Heart right ventricle (tissue), 16 donors: ENCODE measurements at regions not wholly inside any gene's neighbourhood (a gene's known extent, or its start where the extent isn't known, plus 50 kb on each side); places are given as distances from the start of the nearest gene placed in this dataset.
A peak's percentile ranks its signal among the peaks of the same experiment; 100 is the strongest.

ENCODE experiments used
- ATAC-seq, 8 donors: fragments of 200-7000 bp; cut with Tn5 transposase; one replicate each; pipeline ENCODE4 v1.9.1; 2020; ENCODE audit warnings: mild to moderate bottlenecking in 8 of 8, moderate library complexity in 8 of 8, moderate number of reproducible peaks in 1 of 8
- DNase-seq, 2 donors: peaks; one replicate each; pipeline ENCODE4 v3.0.0-alpha.2; 2020
- H3K27ac ChIP-seq, 10 donors: fragments of 200-600 bp; sonication (generic) in 2 of 10; one replicate each; pipeline versions ENCODE4 v1.5.0 to v1.8.0; 2020 to 2022; ENCODE audit warnings: mild to moderate bottlenecking in 3 of 10
- H3K27me3 ChIP-seq, 7 donors: fragments of 200-600 bp; one replicate each; pipeline ENCODE4 v1.8.0; 2021 to 2022; ENCODE audit warnings: mild to moderate bottlenecking in 2 of 7
- H3K36me3 ChIP-seq, 9 donors: fragments of 200-600 bp; sonication (generic) in 1 of 9; one replicate each; pipeline versions ENCODE4 v1.5.0 to v1.8.0; 2020 to 2022; ENCODE audit warnings: mild to moderate bottlenecking in 2 of 9
- H3K4me1 ChIP-seq, 9 donors: fragments of 200-600 bp; sonication (generic) in 1 of 9; one replicate each; pipeline versions ENCODE4 v1.5.0 to v1.8.0; 2020 to 2022; ENCODE audit warnings: mild to moderate bottlenecking in 4 of 9
- H3K4me3 ChIP-seq, 10 donors: fragments of 200-600 bp; sonication (generic) in 2 of 10; one replicate each; pipeline versions ENCODE4 v1.5.0 to v1.8.0; 2020 to 2022; ENCODE audit warnings: mild to moderate bottlenecking in 7 of 10, moderate library complexity in 2 of 10
- H3K9me3 ChIP-seq, 11 donors: fragments of 200-600 bp in 10 of 11; sonication (generic) in 2 of 11; one replicate each; pipeline versions ENCODE4 v1.5.0 to v1.8.0; 2013 to 2022; ENCODE audit warnings: mild to moderate bottlenecking in 2 of 11, control low read depth in 1 of 11, moderate library complexity in 1 of 11
- WGBS, 2 donors: extraction: QIAGEN DNeasy Blood & Tissue Kit; methylation state at CpG; one replicate each; pipeline ENCODE4 v1.1.7; 2013; ENCODE audit warnings: inconsistent platforms in 1 of 2; 5-methylcytosine and 5-hydroxymethylcytosine counted together
- intact Hi-C, 10 donors: fragments of 100-400 bp; cut with DNase I; formaldehyde crosslinking; loops; one replicate each; pipeline versions ENCODE4 v1.11.1 to v1.14.2; 2022
- TF ChIP-seq, protein P1 (sequence below), 9 donors: fragments of 200-600 bp; sonication (generic) in 2 of 9; IDR thresholded peaks; one replicate each; pipeline versions ENCODE4 v1.5.0 to v1.8.0; 2021 to 2022; ENCODE audit warnings: antibody characterized with exemption in 9 of 9, mild to moderate bottlenecking in 5 of 9, moderate library complexity in 1 of 9
- donor health status: Arrhythmogenic right ventricular cardiomyopathy.
- donor health status: ischemic (EF 13 %, LVEDD 7.1; RV severe dilation, severe dysfunction).
- donor health status: healthy with polysubstance abuse.
- donor health status: DM: no; HTN: yes; CAD: no.
- donor health status: DM: no; HTN: no; CAD: no.
- donor health status: ischemic (EF 25% LVEDD 6.9; RV normal size, moderate dysfunction).
- donor health status: ischemic (EF 25% LVEDD 5.7; RV mildly dilated, moderate dysfunction).
- donor health status: healthy.
- donor health status: DM: yes; HTN: yes; CAD: no.
- donor health status: Ischemic cardiomyopathy.
- donor health status: ischemic (EF 35%, LVEDD 5.7; RV mildly dilated, moderate dysfunction).
- donor health status: nonischemic (EF 11% LVEDD 7.7; RV severe dilation, severe dysfunction).
- donor health status: DM: yes; HTN: yes; CAD: no.
- donor health status: PGD.
- donor health status: ischemic (EF 29% LVEDD 5.4; RV normal size, mild dysfunction).
- donor health status: nonischemic (EF 23%, LVEDD 6.1; RV moderate dilation, normal function).

DNA sequence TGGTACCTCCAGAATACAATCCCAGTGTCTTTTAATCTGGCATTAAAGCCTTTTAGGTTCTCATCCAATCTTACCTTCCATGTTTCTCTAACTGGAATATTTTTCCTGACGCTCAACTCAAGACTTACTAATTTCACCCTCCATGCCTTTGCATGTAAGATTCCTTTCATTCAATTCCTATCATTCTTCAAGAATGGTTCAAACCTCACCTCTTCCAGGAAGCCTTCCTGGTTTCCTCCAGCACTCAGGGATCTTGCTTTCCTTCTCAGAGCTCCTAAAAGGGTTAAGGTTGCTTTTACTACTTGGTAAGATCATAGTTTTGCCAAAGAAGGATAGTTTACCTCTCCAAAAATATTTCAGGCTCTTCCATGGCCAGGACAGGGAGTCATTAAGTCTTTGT is 91.2 kb upstream of the CACNA1E start:
- TF ChIP-seq, protein P1, sequence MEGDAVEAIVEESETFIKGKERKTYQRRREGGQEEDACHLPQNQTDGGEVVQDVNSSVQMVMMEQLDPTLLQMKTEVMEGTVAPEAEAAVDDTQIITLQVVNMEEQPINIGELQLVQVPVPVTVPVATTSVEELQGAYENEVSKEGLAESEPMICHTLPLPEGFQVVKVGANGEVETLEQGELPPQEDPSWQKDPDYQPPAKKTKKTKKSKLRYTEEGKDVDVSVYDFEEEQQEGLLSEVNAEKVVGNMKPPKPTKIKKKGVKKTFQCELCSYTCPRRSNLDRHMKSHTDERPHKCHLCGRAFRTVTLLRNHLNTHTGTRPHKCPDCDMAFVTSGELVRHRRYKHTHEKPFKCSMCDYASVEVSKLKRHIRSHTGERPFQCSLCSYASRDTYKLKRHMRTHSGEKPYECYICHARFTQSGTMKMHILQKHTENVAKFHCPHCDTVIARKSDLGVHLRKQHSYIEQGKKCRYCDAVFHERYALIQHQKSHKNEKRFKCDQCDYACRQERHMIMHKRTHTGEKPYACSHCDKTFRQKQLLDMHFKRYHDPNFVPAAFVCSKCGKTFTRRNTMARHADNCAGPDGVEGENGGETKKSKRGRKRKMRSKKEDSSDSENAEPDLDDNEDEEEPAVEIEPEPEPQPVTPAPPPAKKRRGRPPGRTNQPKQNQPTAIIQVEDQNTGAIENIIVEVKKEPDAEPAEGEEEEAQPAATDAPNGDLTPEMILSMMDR (IDR thresholded peaks at IDR 0.05) = no peak

DNA sequence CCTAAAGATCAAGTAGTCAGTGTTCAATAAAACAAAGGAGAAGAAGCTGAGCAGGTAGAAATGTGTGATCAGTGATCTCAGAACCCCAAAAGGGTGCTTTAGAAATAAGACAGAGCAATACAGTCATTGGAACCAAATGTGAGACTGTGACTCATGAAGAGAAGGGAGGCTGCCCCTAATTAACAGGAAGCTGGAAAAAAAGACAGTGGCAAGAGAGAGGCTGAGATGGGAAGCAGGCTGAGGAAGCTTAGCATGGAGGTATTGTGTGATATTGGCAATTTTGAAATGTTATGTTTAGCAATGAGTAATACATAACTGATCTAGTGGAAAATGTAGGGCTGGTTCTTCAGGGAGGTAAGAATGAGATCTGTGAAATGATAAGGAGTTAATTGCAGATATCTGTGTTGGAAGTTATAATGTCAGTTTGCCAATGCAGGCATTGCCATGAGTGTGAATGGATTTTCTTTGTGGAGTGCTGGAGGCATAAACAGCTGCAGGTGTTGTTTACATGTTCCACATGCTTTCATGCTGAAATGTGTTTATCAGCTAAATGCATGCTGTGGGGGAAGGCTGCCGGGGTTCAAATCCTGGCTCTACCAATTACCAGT is 90.6 kb upstream of the CACNA1E start:
- Histone ChIP-seq H3K9me3 (no peaks in the 10 kb centered on the region), H3K4me3 (no peak overlapping the region), H3K27ac (no peak overlapping the region), H3K4me1 (peaks cover 0 to 6% (median 0%) of the 10 kb centered on the region in 9 donors), H3K36me3 (no peaks in the 10 kb centered on the region), H3K27me3 (peaks cover 0 to 60% (median 19%) of the 10 kb centered on the region in 7 donors)
- no peak for ATAC-seq
- intact Hi-C loops = no loop called here
- no peak for DNase-seq
- TF ChIP-seq, protein P1 (IDR thresholded peaks at IDR 0.05) = no peak
- WGBS, 2 donors = 74 to 86% methylated on average over 1 of the region's 1 CpG

More for the DNA sequence above, 91.2 kb upstream of the CACNA1E start:
- H3K4me1 ChIP-seq = peaks cover 0 to 6% (median 0%) of the 10 kb centered on the region in 9 donors
- H3K27ac ChIP-seq = no peak overlapping the region
- ATAC-seq = no peak
- H3K9me3 ChIP-seq = no peaks in the 10 kb centered on the region
- H3K36me3 ChIP-seq = no peaks in the 10 kb centered on the region
- intact Hi-C loops = no loop called here
- H3K4me3 ChIP-seq = no peak overlapping the region
- no peak for DNase-seq
- 92 to 97% methylated on average over 1 of the region's 1 CpG for WGBS, 2 donors
- peaks cover 0 to 60% (median 19%) of the 10 kb centered on the region in 7 donors for H3K27me3 ChIP-seq

DNA sequence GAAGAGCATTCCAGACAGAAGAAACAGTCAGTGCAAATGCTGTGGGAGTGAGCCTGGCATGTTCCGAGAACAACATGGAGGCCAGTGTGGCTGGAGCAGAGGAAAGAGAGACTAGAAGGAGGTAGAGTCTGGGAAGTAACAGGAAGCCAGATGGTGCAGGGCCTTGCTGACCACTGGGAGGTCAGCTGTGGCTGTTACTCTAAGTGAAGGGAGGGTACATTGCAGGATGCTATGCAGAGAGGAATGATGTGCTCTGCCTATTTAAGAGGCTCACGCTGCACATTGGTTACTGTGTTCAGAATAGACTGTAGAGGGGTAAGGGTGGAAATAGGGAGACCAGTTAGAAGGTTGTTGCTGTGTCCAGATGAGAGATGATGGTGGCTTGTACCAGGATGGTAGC is 88.6 kb upstream of the CACNA1E start:
- H3K9me3 ChIP-seq = no peaks in the 10 kb centered on the region
- DNase-seq = no peak
- intact Hi-C loops = no loop called here
- peaks cover 0 to 51% (median 18%) of the 10 kb centered on the region in 7 donors for H3K27me3 ChIP-seq
- 86 to 90% methylated on average over 2 of the region's 2 CpGs for WGBS, 2 donors
- H3K36me3 ChIP-seq = no peaks in the 10 kb centered on the region
- H3K4me3 ChIP-seq = no peak overlapping the region
- peaks cover 0 to 6% (median 0%) of the 10 kb centered on the region in 9 donors for H3K4me1 ChIP-seq
- H3K27ac ChIP-seq = peak overlapping the region in 1 of 10 donors; percentile 5
- no peak for ATAC-seq
- TF ChIP-seq, protein P1 (IDR thresholded peaks at IDR 0.05) = no peak

DNA sequence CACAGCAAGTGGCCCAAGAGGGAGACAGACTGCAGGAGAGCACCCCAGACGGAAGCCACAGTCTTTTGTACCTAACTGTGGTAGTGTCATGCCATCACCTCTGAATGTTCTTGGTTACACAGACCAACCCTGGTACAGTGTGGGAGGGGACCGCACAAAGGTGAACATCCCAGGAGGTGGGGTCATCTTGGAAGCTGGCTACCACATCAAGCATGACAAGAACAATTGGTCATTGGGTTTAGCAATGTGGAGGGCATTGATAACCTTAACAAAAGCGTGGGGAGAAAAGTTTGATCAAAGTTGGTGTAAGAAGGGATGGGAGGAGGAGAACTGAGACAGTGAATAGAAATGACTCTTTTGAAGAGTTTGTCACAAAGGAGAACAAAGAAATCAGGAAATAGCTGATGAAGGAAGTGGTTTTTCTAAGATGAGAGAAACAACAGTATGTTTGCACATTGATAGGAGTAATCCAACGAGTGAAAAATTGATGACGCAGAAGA is 87.1 kb upstream of the CACNA1E start:
- H3K9me3 ChIP-seq = no peaks in the 10 kb centered on the region
- TF ChIP-seq, protein P1 (IDR thresholded peaks at IDR 0.05) = no peak
- peaks cover 0 to 44% (median 15%) of the 10 kb centered on the region in 7 donors for H3K27me3 ChIP-seq
- ATAC-seq (no peak), DNase-seq (no peak)
- H3K4me1 ChIP-seq = no peaks in the 10 kb centered on the region
- no peak overlapping the region for H3K4me3 ChIP-seq
- 83 to 85% methylated on average over 5 of the region's 5 CpGs for WGBS, 2 donors
- peak overlapping the region in 1 of 10 donors; percentile 64 for H3K27ac ChIP-seq
- no peaks in the 10 kb centered on the region for H3K36me3 ChIP-seq
- intact Hi-C loops = no loop called here
